K562 (cell line): ENCODE measurements at regions not wholly inside any gene's neighbourhood (a gene's known extent, or its start where the extent isn't known, plus 50 kb on each side); places are given as distances from the start of the nearest gene placed in this dataset.

Experiments
- ATAC-seq: fragments of 200-7000 bp; cut with Tn5 transposase; 3 replicates; pipeline ENCODE4 v1.9.1; 2020; ENCODE audit warnings: moderate library complexity
- BruUV-seq: library from RNA; stranded (reverse); fragments of 400-500 nt; replicated peaks from 2 replicates; lab custom pipeline; 2021; lab: Mats Ljungman, UMichigan
- CTCF ChIA-PET: fragments of 300-600 bp; formaldehyde crosslinking; extraction: SDS; loops from one replicate; lab custom pipeline; 2021; ENCODE audit warnings: low intra/inter-chr PET ratio; lab: Yijun Ruan, JAX
- POLR2A ChIA-PET: fragments of 300-600, 350-650 bp; sonication (Branson Sonifier 250); formaldehyde crosslinking; extraction: SDS; loops from one replicate; lab custom pipeline; 2021; ENCODE audit warnings: antibody characterized with exemption, inconsistent platforms; lab: Yijun Ruan, JAX
- DNase-seq, 4 experiments: peaks; one replicate each; pipeline versions ENCODE4 v3.0.0 to v3.0.0-alpha.2; 2011 to 2018; ENCODE audit warnings: low spot score in 3 of 4, mixed read lengths in 3 of 4; ENCODE audit errors: extremely low read depth in 1 of 4
- FAIRE-seq: peaks from 2 replicates; lab custom pipeline; 2011; peaks lifted over from hg19 to GRCh38; lab: Jason Lieb, UNC
- H2AFZ ChIP-seq: 2 replicates; pipeline ENCODE4 v1.6.0; 2011; ENCODE audit warnings: low read depth, low read length, control low read depth, inconsistent platforms
- H3K27ac ChIP-seq: fragments of 200-600 bp; 3 replicates; pipeline ENCODE4 v1.8.0; 2011; ENCODE audit warnings: low read depth, mild to moderate bottlenecking, control low read depth, inconsistent platforms, low read length, moderate library complexity, mixed read lengths; ENCODE audit errors: extremely low read depth
- H3K27me3 ChIP-seq, 2 experiments: fragments of 300-600 bp in 1 of 2; 2 replicates in 1 of 2; 3 replicates in 1 of 2; pipeline versions ENCODE4 v1.6.0 to v1.8.0; 2011; ENCODE audit warnings: inconsistent platforms in 2 of 2, low read length in 2 of 2, mild to moderate bottlenecking in 1 of 2, mixed read lengths in 1 of 2, moderate library complexity in 1 of 2; ENCODE audit not compliant: control insufficient read depth in 2 of 2, insufficient read depth in 2 of 2
- H3K36me3 ChIP-seq: fragments of 300-600 bp; 3 replicates; pipeline ENCODE4 v1.8.0; 2011; ENCODE audit warnings: mild to moderate bottlenecking, low read length, inconsistent platforms; ENCODE audit not compliant: control insufficient read depth, insufficient read depth
- H3K4me1 ChIP-seq, 2 experiments: fragments of 200-600 bp in 1 of 2; replicated peaks in 1 of 2; 2 replicates in 1 of 2; 3 replicates in 1 of 2; pipeline versions ENCODE4 v1.5.1 to v1.8.0; 2011; ENCODE audit warnings: inconsistent platforms in 2 of 2, low read length in 2 of 2, mild to moderate bottlenecking in 1 of 2, mixed read lengths in 1 of 2, moderate library complexity in 1 of 2; ENCODE audit not compliant: control insufficient read depth in 2 of 2, insufficient read depth in 2 of 2
- H3K4me2 ChIP-seq: 2 replicates; pipeline ENCODE4 v1.6.1; 2011; ENCODE audit warnings: low read length, control low read depth, inconsistent platforms, mixed read lengths; ENCODE audit not compliant: insufficient read depth
- H3K4me3 ChIP-seq: fragments of 200-600 bp; sonication (generic), shearing (Covaris generic); 2 replicates; pipeline ENCODE4 v1.5.1; 2016; ENCODE audit warnings: control low read depth, inconsistent platforms
- H3K79me2 ChIP-seq: fragments of 200-600 bp; 3 replicates; pipeline ENCODE4 v1.8.0; 2011; ENCODE audit warnings: low read length, inconsistent platforms; ENCODE audit not compliant: control insufficient read depth, insufficient read depth
- H3K9ac ChIP-seq, 2 experiments: 2 replicates each; pipeline versions ENCODE4 v1.6.0 to v1.6.1; 2011; ENCODE audit warnings: low read depth in 2 of 2, low read length in 2 of 2, control low read depth in 1 of 2, inconsistent platforms in 1 of 2, mild to moderate bottlenecking in 1 of 2, mixed read lengths in 1 of 2; ENCODE audit not compliant: insufficient read depth in 1 of 2
- H3K9me1 ChIP-seq: one replicate; pipeline ENCODE4 v1.6.0; 2011; ENCODE audit warnings: inconsistent platforms, mild to moderate bottlenecking, low read length, moderate library complexity; ENCODE audit not compliant: control insufficient read depth, insufficient read depth
- H3K9me3 ChIP-seq: replicated peaks from 2 replicates; pipeline ENCODE4 v1.5.1; 2011; ENCODE audit warnings: low read depth, low read length, inconsistent platforms; ENCODE audit not compliant: control insufficient read depth, insufficient read depth
- H4K20me1 ChIP-seq: replicated peaks from 2 replicates; pipeline ENCODE4 v1.6.1; 2011; ENCODE audit warnings: low read length, inconsistent platforms, mixed read lengths; ENCODE audit not compliant: control insufficient read depth, insufficient read depth
- CBX5 ChIP-seq: IDR thresholded peaks from 2 replicates; pipeline ENCODE4 v1.6.1; 2014; ENCODE audit warnings: low read depth, borderline replicate concordance
- CEBPG ChIP-seq, 3 experiments: fragments of 200-800 bp in 1 of 3; sonication (Bioruptor generic) in 1 of 3; sonication (generic) in 1 of 3; formaldehyde crosslinking in 1 of 3; IDR thresholded peaks in 2 of 3; conservative IDR thresholded peaks in 1 of 3; 2 replicates each; pipeline versions ENCODE4 v1.6.1 to v1.8.0; 2016 to 2022; ENCODE audit warnings: missing compliant biosample characterization in 2 of 3, missing genetic modification characterization in 2 of 3, mild to moderate bottlenecking in 1 of 3, missing genetic modification reagents in 1 of 3
- FOXK2 ChIP-seq, 2 experiments: fragments of 450-650 bp; IDR thresholded peaks in 1 of 2; conservative IDR thresholded peaks in 1 of 2; 2 replicates each; pipeline ENCODE4 v1.6.1; 2016; ENCODE audit warnings: low read depth in 2 of 2, mild to moderate bottlenecking in 1 of 2
- NCOA6 ChIP-seq: fragments of 450-650 bp; IDR thresholded peaks from 2 replicates; pipeline ENCODE4 v1.6.1; 2017; ENCODE audit warnings: mild to moderate bottlenecking
- NFYB ChIP-seq: IDR thresholded peaks from 2 replicates; pipeline ENCODE4 v1.6.1; 2011; ENCODE audit warnings: mild to moderate bottlenecking, moderate library complexity; ENCODE audit not compliant: insufficient read length; ENCODE audit errors: extremely low read depth
- TOE1 ChIP-seq, 2 experiments: fragments of 450-650 bp in 1 of 2; sonication (generic) in 1 of 2; formaldehyde crosslinking in 1 of 2; IDR thresholded peaks; 2 replicates each; pipeline versions ENCODE4 v1.7.1 to v1.8.0; 2016 to 2022; ENCODE audit warnings: borderline replicate concordance in 2 of 2, mild to moderate bottlenecking in 2 of 2, antibody characterized with exemption in 1 of 2, inconsistent platforms in 1 of 2, low read depth in 1 of 2, missing genetic modification reagents in 1 of 2, moderate library complexity in 1 of 2
- ZNF239 ChIP-seq: fragments of 250-450 bp; sonication (Bioruptor Pico); IDR thresholded peaks from 2 replicates; pipeline ENCODE4 v1.4.0; 2020; ENCODE audit warnings: mild to moderate bottlenecking
- ZNF780A ChIP-seq: fragments of 250-450 bp; sonication (Bioruptor Pico); IDR thresholded peaks from 2 replicates; pipeline ENCODE4 v1.5.0; 2021; ENCODE audit warnings: mild to moderate bottlenecking
- WGBS: fragments of 100-300 bp; shearing (Covaris generic); methylation state at CpG from one replicate; pipeline ENCODE4 v1.1.6; 2016; ENCODE audit warnings: low coverage, mixed read lengths; ENCODE audit not compliant: insufficient coverage; ENCODE audit errors: missing lambda C conversion rate; 5-methylcytosine and 5-hydroxymethylcytosine counted together
- in situ Hi-C: fragments of 300-500 bp; cut with MboI; formaldehyde crosslinking; loops from 4 replicates; pipeline ENCODE4 v1.15.0; 2018; ENCODE audit warnings: inconsistent platforms, mixed read lengths
- intact Hi-C: fragments of 100-400 bp; cut with micrococcal nuclease; formaldehyde crosslinking; loops from 2 replicates; pipeline ENCODE4 v1.14.2; 2022
- TF ChIP-seq, protein P1 (sequence below): sonication (generic); formaldehyde crosslinking; IDR thresholded peaks from 2 replicates; pipeline ENCODE4 v1.8.0; 2022; ENCODE audit warnings: missing genetic modification reagents, mild to moderate bottlenecking, borderline replicate concordance
- TF ChIP-seq, protein P2 (sequence below): IDR thresholded peaks from 2 replicates; pipeline ENCODE4 v1.6.1; 2016; ENCODE audit warnings: missing genetic modification characterization, missing compliant biosample characterization
- TF ChIP-seq, protein P3 (sequence below): fragments of 450-650 bp; formaldehyde crosslinking; IDR thresholded peaks from 2 replicates; pipeline ENCODE4 v1.4.0; 2022; ENCODE audit warnings: missing genetic modification characterization
- TF ChIP-seq, protein P4 (sequence below): fragments of 250-450 bp; sonication (Bioruptor Pico); IDR thresholded peaks from 2 replicates; pipeline ENCODE4 v1.4.0; 2020; ENCODE audit warnings: mild to moderate bottlenecking, moderate library complexity

DNA sequence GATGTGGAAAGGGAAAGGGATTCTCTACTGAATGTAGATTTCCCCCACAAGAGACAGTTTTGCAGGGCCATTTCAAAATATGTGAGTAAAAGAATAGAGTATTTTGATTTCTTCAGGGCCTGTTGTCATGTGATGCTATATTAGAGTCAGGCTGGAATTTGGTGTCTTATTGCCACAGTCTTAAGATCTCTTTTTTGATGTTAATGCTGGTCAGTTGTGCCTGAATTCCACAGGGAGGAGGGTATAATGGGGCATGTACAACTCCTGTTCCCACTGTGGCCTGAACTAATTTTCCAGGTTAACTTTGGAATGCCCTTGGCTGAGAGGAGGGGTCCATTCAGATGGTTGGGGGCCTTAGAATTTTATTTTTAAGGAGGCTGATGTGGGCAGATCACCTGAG is 111.0 kb upstream of the MAX start (continued):
- TF ChIP-seq, protein P1, sequence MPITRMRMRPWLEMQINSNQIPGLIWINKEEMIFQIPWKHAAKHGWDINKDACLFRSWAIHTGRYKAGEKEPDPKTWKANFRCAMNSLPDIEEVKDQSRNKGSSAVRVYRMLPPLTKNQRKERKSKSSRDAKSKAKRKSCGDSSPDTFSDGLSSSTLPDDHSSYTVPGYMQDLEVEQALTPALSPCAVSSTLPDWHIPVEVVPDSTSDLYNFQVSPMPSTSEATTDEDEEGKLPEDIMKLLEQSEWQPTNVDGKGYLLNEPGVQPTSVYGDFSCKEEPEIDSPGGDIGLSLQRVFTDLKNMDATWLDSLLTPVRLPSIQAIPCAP (CRISPR knock-in tag), result no peak
- TF ChIP-seq NFYB (no peak), CEBPG (CRISPR knock-in tag; IDR thresholded peaks at IDR 0.05) (no peak), CEBPG (tag; conservative IDR thresholded peaks at IDR 0.05 in 1 of 2, IDR thresholded peaks at IDR 0.05 in 1 of 2) (no peak), ZNF239 (CRISPR knock-in tag) (no peak), TOE1 (IDR thresholded peaks at IDR 0.05; ENCODE audit: borderline replicate concordance) (no peak), TOE1 (CRISPR knock-in tag; IDR thresholded peaks at IDR 0.05; ENCODE audit: borderline replicate concordance, low read depth) (no peak)

DNA sequence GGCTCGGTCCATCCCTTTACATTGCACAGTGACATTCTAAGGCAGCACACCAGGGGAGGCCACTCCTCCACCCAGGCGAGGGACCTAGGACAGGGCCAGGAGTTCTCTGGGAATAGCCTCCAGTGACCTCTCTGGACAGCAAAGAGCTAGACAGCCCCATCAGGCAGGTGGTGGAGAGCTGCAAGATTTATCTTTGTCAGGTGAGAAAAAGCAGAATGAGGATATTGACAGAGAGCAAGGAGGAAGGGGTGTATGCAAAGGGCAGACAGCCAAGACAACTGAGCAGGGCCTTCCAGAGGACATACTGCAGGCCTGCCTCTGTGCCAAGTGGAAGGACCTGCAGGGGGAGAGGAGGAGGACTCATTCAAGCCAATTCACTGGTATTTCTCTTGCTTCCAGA is 112.4 kb upstream of the MAX start:
- Histone ChIP-seq H4K20me1 (no peaks in the 10 kb centered on the region), H3K4me3 (no peak overlapping the region), H3K9ac (no peak overlapping the region), H3K27ac (no peak overlapping the region), H3K9me1 (no peaks in the 10 kb centered on the region), H3K4me2 (no peak overlapping the region), H3K36me3 (no peaks in the 10 kb centered on the region), H3K79me2 (no peaks in the 10 kb centered on the region), H3K27me3 (no peaks in the 10 kb centered on the region), H2AFZ (no peak overlapping the region), H3K9me3 (no peaks in the 10 kb centered on the region), H3K4me1 (peaks cover 0 to 6% of the 10 kb centered on the region in 2 experiments; a peak in 2 of 5 replicates)
- CTCF ChIA-PET, result interaction anchor here (0.6 kb wide), 1 partner anchor 227 kb away, joined by 6 read pairs; no protein-coding TSS in a partner anchor
- no peak for TF ChIP-seq CBX5
- TF ChIP-seq ZNF780A (CRISPR knock-in tag), result no peak
- TF ChIP-seq, protein P2, sequence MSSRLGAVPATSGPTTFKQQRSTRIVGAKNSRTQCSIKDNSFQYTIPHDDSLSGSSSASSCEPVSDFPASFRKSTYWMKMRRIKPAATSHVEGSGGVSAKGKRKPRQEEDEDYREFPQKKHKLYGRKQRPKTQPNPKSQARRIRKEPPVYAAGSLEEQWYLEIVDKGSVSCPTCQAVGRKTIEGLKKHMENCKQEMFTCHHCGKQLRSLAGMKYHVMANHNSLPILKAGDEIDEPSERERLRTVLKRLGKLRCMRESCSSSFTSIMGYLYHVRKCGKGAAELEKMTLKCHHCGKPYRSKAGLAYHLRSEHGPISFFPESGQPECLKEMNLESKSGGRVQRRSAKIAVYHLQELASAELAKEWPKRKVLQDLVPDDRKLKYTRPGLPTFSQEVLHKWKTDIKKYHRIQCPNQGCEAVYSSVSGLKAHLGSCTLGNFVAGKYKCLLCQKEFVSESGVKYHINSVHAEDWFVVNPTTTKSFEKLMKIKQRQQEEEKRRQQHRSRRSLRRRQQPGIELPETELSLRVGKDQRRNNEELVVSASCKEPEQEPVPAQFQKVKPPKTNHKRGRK (tag), result no peak
- TF ChIP-seq, protein P3, sequence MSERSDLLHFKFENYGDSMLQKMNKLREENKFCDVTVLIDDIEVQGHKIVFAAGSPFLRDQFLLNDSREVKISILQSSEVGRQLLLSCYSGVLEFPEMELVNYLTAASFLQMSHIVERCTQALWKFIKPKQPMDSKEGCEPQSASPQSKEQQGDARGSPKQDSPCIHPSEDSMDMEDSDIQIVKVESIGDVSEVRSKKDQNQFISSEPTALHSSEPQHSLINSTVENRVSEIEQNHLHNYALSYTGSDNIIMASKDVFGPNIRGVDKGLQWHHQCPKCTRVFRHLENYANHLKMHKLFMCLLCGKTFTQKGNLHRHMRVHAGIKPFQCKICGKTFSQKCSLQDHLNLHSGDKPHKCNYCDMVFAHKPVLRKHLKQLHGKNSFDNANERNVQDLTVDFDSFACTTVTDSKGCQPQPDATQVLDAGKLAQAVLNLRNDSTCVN (CRISPR knock-in tag), result no peak
- no peak for TF ChIP-seq NCOA6
- TF ChIP-seq, protein P4, sequence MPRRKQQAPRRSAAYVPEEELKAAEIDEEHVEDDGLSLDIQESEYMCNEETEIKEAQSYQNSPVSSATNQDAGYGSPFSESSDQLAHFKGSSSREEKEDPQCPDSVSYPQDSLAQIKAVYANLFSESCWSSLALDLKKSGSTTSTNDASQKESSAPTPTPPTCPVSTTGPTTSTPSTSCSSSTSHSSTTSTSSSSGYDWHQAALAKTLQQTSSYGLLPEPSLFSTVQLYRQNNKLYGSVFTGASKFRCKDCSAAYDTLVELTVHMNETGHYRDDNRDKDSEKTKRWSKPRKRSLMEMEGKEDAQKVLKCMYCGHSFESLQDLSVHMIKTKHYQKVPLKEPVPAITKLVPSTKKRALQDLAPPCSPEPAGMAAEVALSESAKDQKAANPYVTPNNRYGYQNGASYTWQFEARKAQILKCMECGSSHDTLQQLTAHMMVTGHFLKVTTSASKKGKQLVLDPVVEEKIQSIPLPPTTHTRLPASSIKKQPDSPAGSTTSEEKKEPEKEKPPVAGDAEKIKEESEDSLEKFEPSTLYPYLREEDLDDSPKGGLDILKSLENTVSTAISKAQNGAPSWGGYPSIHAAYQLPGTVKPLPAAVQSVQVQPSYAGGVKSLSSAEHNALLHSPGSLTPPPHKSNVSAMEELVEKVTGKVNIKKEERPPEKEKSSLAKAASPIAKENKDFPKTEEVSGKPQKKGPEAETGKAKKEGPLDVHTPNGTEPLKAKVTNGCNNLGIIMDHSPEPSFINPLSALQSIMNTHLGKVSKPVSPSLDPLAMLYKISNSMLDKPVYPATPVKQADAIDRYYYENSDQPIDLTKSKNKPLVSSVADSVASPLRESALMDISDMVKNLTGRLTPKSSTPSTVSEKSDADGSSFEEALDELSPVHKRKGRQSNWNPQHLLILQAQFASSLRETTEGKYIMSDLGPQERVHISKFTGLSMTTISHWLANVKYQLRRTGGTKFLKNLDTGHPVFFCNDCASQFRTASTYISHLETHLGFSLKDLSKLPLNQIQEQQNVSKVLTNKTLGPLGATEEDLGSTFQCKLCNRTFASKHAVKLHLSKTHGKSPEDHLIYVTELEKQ (CRISPR knock-in tag), result no peak
- no peak for TF ChIP-seq FOXK2 (conservative IDR thresholded peaks at IDR 0.05 in 1 of 2, IDR thresholded peaks at IDR 0.05 in 1 of 2; ENCODE audit: low read depth in 2 of 2)
- FAIRE-seq (no peak), ATAC-seq (no peak; the same call in 2 of the 3 replicates), DNase-seq (no peak)
- no TSS peak for BruUV-seq
- intact Hi-C loops (loop anchor here (5.0 kb wide), 1 partner anchor 47 kb away; no protein-coding TSS in a partner anchor), in situ Hi-C loops (no loop called here)
- POLR2A ChIA-PET, result no interaction called here
- WGBS, result 22% methylated on average over 2 of the region's 2 CpGs
